Stimulated activated CD8-positive, alpha-beta memory T cell treated with anti-CD3 and anti-CD28 coated beads, Interleukin-4, amount 100 ng/mL, for 24 hours (primary cell): ENCODE measurements at regions not wholly inside any gene's neighbourhood (a gene's known extent, or its start where the extent isn't known, plus 50 kb on each side); places are given as distances from the start of the nearest gene placed in this dataset.

Experiments used
- DNase-seq: peaks from one replicate; pipeline ENCODE4 v3.0.0-alpha.2; 2020; ENCODE audit warnings: low read depth

- DNase-seq: no peak
Observed at GRCh38 chr3:118269537-118270125, 765.0 kb downstream of the IGSF11 start.

- no peak for DNase-seq
Observed at GRCh38 chr3:118272991-118273390, 761.7 kb downstream of the IGSF11 start.

GRCh38 chr3:118277814-118278213 is 756.8 kb downstream of the IGSF11 start:
- no peak for DNase-seq

GRCh38 chr3:118292841-118293240 is 741.8 kb downstream of the IGSF11 start:
- no peak for DNase-seq

DNA sequence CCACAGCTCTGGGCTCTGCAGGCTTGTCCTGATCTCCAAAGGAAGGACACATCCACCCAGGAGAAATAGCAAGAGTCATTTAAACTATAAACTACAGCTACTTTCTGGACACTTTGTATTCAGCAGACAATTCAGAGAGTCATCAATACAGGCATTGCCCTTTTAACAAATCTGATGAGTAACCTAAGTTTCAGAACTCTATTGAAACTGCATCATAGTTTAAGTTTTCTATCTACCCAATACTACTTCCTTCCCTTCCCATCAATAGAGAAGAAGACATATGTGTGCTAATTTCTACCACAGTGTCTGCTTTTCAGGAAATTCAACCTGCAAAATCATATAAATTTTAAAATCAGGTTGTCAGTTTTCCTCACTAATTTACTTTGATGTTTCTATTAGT is 736.5 kb downstream of the IGSF11 start:
- DNase-seq: no peak

- DNase-seq: no peak
Observed at GRCh38 chr3:118304557-118304956, 730.1 kb downstream of the IGSF11 start.

- DNase-seq: no peak
Observed at GRCh38 chr3:118332699-118333098, 701.9 kb downstream of the IGSF11 start.

DNA sequence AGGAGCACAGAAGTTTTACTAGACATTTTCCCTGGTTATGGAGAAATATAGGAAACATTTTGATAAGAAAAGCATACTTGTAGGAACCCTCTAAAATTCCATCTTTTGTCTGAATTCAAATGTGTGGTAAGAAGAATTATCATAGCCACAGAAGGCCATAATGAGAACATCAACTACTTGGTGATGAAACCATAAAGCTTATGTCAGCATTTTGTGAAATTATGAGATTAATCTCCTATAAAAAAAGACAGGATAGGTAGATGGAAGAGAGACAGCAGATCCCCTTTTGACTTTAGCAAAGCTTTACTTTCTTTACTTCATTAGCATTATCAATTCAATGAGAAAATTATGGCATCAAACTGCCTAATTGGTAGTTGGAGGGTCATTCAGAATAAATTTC is 697.0 kb downstream of the IGSF11 start:
- DNase-seq: no peak

GRCh38 chr3:118347396-118348168 is 687.1 kb downstream of the IGSF11 start:
- DNase-seq: no peak

DNA sequence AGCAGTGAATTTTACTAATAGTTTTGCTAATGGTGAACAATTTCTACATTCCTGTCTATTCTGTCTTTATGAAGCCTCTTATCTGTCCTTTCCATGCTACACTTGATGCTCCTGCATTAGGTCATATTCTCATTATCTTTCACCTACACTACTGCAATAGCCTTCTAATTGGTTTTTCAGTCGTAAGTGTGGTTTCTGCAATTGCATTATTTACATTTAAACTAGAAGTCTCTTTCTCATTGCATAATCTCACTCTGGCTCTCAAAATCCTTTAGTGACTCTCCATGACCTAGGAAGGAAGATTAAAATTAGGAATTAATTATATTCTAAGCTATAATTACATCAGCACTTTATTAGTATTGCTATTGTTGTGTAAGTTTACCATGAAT is 686.5 kb downstream of the IGSF11 start:
- DNase-seq: no peak

- no peak for DNase-seq
Observed at GRCh38 chr3:118354556-118354955, 680.1 kb downstream of the IGSF11 start.

- DNase-seq: no peak
Observed at GRCh38 chr3:118369892-118370491, 664.7 kb downstream of the IGSF11 start.

- no peak for DNase-seq
Observed at GRCh38 chr3:118380576-118380975, 654.1 kb downstream of the IGSF11 start.

DNA sequence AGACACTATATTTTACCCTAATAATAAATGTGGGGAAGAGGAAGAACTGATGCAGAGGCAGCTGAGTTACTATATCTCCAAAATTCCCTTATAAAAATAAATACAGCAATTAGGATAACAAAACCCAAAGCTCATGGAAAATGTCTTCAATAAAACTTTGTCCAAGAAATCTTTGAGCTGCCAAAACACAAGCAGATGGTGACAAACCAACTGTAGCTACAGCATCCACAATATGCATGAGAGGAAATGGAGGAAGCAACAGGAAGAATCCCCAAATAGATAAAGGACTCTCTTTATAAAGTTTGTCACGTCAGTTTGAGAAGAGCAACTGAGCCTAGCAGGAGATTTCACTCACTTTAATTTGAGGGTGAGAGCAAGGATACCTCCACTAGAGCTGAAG is 638.2 kb downstream of the IGSF11 start:
- no peak for DNase-seq

GRCh38 chr3:118400086-118400485 is 634.6 kb downstream of the IGSF11 start:
- no peak for DNase-seq

- DNase-seq: no peak
Observed at GRCh38 chr3:118400886-118401285, 633.8 kb downstream of the IGSF11 start.

DNA sequence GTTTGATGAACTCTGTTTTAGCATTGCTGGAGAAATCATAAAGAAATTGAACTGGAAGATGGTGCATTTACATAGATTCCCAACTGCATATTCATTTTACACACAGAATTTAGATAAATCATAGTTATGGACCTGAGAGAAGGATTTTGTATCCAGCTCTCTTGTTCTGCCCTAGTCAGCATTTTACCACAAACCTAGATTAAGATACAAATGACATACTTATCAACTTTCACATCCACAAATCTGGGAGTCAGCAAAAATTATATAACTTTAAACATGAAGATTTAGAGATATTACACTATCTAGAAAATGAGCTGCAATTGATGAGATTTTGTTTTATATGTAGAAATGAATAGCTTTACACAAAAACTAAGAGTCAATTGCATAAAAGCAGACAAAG is 632.8 kb downstream of the IGSF11 start:
- DNase-seq: no peak

GRCh38 chr3:118402971-118403370 is 631.7 kb downstream of the IGSF11 start:
- DNase-seq: no peak

DNA sequence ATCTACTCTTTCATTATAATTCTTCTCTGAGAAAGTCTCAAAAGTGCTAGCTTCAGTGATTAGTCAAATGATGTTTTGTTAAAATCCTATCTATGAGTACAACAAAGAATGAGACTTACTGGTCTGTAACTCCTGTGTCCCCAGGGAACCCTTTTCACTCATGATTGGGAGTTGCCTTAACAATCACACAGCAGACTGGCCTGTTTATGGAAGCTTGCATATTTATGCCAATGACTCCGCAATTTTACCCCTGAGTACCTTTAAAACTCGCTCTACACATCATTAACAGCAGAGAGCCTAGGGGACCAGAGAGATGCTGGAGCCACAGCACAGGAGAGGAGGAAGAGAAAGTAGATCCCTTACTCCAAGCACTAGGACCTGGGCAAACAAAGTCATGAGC is 628.1 kb downstream of the IGSF11 start:
- no peak for DNase-seq

GRCh38 chr3:118408431-118408830 is 626.2 kb downstream of the IGSF11 start:
- DNase-seq: no peak

DNA sequence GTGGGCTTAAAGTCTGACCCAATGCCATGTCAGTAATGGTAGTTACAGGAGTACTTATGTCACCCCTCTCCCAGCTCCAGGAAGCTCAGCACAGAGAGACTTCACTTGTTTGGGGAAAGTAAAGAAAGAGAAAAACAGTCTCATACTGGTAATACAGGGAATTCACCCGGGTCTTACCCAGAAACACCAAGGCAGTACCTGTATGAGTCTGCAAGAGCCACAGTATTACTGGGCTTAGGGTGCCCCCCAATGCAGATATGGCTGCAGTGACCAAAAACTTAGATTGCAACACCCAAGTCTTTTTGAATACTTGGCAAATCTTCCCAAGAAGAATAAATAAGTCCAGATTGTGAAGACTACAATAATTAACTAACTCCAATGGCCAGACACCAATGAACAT is 622.1 kb downstream of the IGSF11 start:
- no peak for DNase-seq

DNA sequence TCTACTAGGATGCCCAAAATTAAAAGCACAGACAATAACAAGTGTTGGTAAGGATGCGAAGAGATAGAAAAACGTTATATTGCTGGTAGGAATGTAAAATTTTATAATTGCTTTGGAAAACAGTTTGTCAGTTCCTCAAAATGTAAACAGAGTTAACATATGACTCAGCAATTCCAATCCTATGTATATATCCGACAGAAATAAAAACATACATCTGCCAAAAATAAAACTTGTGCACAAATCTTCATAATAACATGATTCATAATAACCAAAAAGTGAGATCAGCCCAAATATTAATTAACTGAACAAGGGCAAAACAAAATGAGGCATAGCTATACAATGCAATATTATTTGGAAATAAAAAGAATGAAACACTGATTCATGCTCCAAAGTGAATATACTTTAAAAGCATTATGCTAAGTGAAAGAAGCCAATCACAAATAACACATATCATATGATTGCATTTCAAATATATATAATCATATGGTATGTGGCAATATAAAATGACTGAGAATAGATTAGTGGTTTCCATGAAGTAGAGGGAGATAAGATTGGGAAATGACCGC is 609.3 kb downstream of the IGSF11 start:
- DNase-seq: no peak

DNA sequence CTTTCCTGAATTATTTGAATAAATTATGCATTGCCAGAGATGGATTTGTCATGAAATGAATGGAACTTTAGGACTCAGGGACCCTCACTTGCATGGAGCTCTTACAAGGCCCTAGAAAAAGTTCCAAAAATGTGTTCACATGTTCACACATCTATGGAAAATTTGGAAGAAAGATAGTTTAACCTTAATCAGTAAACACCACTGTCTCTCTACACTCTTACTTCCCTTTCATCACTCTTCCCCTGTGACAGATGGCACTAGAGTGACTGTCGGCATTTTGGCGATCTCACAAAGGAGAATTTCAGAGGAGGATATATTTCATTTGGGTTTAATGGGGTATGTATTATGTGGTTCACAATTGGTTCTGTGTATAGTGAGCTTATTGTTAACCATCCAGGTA is 600.8 kb downstream of the IGSF11 start:
- DNase-seq: no peak
